Central memory CD4-positive, alpha-beta T cell (primary cell): ENCODE measurements at regions not wholly inside any gene's neighbourhood (a gene's known extent, or its start where the extent isn't known, plus 50 kb on each side); places are given as distances from the start of the nearest gene placed in this dataset.
"Not testable (repeated sequence)": the region's sequence is repeated elsewhere in the genome, so short reads cannot be mapped to it uniquely, and the experiment has no call there.

Experiments used
- DNase-seq: peaks from one replicate; pipeline ENCODE4 v3.0.0; 2022

DNA sequence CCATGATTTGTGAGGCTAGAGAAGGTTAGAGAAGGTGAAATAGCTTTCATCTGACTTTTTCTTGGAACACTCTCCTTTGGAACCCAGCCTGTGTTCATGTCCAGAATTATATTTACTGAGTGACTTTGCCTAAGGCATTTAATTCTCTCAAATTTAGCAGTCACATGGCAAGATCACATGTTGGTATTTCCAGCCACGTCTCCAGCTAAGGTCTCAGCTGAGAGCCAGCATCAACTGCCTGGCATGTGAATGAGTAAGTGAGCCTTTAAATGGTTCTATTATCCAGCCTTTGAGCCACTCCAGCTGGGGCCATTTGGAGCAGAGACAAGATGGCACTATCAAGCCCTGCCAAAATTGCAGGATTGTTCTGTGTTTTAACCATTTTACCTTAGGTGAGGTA is 130.2 kb upstream of the SGO1 start:
- DNase-seq = no peak

DNA sequence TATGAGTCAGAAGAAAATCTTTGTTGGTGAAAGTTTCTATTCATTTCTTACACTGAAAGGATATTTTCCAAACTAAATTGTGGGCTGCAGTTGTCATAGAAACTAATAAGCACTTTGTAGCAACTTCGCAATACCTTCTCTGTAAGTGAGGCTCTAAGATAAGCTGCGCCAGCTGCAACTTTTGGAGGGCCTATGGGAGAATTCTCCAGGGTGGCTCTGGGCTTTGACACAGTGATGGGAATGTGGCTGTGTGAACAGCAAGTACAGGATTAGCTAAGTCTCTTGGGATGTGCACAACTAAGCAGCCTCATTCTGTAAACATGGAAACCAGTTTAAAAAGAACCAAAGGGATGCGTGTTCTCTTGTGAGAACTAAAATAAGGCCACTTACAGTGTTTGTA is 124.6 kb upstream of the SGO1 start:
- no peak for DNase-seq

DNA sequence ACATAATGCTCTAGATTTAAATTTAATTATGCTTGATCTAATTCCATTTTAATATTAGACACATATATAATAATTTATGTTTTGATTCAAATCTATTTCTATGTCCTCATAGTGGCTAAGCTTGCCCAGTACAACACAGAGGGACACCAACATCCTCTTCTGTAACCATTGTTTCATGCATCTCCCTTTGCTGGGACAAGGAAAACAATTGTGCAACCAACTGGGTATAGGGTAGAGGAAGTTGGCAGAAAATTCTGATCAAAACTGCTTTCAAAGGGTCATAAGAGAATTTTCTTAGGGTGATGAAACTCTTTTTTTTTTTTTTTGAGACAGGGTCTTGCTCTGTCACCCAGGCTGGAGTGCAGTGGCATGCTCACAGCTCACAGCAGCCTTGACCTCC is 121.4 kb upstream of the SGO1 start:
- DNase-seq = no peak

DNA sequence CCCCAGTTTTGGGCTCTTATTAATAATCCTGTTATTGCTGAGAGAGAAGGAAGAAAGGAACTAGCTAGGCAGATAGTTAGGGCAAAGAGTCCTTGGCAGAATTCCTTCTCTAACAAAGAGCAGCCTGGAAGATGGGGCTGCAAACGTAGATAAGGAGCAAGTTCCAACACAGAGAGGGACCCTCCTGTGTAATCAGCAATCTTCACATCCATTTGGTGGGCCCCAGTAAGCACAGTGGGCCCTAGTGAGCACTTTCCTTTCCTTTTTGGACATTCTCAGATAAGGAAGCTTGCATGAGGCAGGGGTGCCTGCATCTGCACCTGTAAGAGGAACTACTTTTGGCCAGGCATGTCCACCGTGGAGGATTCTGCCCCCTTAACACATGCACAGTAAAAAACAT is 119.6 kb upstream of the SGO1 start:
- no peak for DNase-seq

DNA sequence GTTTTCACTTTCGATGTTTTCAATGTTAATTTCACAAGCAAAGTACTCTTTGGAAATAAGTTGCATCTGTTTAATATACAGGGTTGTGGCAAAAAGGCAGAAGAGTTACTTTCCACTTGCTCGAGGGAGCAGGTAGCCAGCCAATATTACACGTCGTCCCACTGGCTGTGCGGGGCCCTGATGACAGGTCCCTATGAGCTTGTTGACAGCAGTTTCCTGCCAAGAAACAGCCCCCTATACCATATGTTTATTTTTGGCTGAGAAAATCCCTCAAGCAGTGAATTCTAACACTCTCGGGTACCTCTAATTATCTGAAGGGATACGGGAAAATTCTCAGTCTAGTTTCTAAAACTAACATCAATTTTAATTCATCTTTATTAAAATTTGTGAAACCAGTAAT is 116.8 kb upstream of the SGO1 start:
- no peak for DNase-seq

DNA sequence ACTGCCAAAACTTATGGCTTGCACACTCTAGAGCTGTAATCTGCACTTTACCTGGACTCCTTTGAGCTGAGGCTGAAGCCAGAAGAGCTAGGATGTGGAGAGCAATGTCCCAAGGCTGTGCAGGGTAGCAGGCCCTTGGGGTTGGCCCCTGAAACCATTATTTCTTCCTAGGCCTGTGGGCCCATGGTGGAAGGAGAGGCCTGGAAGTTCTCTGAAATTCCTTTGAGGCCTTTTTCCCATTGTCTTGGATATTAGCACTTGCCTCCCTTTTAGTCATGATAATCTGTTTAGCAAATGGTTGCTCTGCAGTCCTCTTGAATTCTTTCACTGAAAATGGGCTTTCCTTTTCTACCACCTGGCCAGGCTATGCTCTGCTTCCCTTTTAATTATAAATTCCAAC is 102.0 kb upstream of the SGO1 start:
- DNase-seq = no peak

DNA sequence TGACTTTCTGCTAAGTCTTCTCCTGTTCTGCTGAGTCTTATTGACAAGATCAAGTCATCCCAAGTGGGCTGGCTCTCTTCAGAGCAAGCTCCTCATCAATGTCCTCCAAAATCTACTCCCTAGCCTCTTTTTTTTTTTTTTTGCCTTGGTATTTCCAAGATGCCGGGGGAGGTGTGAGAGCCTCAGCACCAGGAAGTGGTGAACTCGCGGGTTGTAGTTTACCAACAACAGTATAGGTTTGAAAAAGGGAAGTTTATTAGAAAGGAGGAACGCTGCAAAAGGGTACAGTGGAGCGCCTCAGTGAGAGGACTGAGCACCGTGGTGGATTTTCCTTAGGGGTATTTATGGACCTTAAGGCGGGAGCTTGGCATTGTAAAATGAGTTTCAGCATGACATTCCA is 94.3 kb upstream of the SGO1 start:
- DNase-seq = no peak

DNA sequence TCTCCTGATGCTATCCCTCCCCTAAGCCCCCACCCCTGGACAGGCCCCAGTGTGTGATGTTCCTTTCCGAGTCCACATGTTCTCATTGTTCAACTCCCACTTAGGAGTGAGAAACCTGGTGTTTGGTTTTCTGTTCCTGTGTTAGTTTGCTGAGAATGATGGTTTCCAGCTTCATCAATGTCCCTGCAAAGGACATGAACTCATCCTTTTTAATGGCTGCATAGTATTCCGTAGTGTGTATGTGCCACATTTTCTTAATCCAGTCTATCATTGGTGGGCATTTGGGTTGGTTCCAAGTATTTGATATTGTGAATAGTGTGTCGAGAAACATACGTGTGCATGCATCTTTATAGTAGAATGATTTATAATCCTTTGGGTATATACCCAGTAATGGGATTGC is 80.0 kb upstream of the SGO1 start:
- DNase-seq = not testable (repeated sequence)

DNA sequence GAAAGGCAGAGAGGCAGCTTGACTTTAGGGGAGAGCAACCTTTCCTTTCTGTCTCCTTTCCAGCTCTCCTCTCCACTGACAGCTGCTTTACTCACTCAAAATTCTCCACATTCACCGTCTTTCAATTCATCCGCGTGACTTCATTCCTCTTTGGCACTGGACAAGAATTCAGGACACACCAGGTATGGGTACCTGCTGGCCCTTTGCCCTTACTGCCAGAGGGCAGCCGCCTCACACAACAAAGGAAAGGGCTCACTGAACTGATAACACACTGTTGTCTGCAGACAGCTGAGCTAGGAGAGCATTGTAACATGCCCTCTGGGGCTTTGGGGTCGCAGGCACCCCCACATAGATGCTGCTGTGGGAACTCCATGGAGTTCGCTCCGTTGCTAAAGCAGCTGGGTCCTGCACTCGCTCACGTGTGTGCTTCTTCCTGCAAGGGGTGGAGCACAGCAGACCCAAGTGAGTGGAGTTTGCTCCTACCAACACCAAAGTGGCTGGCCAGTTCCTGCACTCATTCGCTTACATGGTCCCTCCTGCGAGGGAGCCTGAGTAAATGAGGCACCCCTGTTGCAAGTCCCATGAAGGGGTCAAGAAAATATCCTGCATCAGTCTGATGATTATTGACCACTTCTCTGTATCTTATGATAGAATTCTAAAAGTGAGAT is 79.0 kb upstream of the SGO1 start:
- DNase-seq = no peak

DNA sequence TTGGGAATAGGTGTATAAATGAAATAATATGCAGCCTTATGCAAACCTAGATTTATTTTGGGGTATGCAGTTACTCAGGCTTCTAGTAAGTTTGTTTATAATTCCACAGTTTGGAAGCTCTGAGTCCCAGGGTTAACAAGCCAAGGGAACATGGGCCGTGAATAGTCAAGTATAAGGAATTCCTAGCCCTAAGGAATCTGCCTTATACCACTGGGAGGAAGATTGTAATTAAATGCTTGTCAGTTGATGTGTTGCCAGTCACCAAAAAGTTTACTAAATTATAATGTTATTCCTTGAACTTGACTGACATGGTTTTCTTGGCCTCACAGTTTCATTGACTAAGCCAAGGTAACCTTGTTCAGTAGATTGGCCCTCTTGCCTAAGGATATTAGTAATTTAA is 72.4 kb upstream of the SGO1 start:
- no peak for DNase-seq

DNA sequence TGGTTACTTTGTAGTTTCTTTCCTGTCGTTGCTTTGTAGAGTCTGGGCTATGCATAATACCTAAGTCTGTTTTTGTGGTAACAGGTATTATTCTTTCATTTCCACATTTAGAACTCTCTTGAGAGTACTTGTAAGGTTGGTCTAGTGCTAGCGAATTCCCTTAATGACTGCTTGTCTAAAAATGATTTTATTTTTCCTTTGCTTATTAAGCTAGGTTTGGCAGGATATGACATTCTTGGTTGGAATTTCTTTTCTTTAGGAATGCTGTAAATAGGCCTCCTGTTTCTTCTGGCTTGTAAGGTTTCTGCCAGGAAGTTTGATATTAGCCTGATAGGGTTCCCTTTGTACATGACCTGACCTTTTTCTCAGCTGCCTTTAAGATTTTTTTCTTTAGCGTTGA is 70.1 kb upstream of the SGO1 start:
- DNase-seq = no peak

DNA sequence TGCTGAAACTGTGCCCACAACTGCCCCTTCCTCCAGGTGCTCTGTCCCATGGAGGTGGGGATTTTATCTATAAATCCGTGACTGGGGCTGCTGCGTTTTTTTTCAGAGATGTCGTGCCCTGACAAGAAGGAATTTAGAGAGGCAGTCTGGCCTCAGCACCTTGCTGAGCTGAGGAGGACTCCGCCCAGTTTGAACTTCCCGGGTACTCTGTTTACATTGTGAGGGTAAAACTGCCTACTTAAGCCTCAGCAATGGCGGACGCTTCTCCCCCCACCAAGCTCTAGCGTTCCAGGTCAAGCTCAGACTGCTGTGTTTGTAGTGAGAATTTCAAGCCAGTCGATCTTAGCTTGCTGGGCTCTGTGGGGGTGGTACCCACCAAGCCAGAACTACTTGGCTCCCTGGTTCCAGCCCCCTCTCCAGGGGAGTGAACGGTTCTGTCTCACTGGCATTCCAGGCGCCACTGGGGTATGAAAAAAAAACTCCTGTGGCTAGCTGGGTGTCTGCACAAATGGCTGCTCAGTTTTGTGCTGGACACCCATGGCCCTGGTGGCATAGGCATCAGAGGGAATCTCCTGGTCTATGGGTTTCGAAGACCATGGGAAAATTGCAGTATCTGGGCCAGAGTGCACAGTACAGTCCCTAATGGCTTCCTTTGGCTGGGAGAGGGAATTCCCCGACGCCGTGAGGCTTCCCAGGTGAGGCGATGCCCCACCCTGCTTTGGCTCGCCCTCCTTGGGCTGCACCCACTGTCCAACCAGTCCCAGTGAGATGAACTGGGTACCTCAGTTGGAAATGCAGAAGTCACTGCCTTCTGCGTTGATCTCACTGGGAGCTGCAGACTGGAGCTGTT is 68.5 kb upstream of the SGO1 start:
- DNase-seq = no peak

DNA sequence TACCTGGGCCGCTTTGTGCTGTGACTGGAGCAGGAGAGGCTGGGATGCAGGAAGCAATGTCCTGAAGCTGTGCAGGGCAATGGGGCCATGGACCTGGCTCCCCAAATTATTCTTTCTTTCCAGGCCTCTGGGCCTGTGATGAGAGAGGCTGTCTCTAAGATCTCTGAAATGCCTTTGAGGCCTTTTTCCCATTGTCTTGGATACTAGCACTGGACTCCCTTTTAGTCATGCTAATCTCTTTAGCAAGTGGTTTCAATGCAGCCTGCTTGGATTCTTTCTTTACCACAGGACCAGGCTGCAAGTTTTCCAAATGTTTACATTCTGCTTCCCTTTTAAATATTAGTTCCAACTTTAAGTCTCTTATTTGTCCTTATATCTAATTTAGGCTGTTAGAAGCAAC is 64.8 kb upstream of the SGO1 start:
- no peak for DNase-seq

DNA sequence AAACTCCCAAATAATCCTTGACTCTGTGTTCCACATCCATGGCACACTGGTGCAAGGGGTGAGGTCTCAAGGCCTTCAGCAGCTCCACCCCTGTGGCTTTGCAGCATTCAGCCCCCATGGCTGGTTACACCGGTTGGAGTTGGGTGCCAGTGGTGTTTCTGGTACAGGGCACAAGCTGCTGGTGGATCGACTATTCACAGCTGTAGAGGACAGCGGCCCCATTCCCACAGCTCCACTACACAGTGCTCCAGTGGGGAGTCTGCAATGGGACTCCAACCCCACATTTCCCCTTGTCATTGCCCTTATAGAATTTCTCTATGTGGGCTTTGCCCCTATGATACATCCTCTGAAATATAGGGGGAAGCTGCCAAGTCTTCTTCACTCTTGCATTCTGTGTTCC is 64.3 kb upstream of the SGO1 start:
- DNase-seq = no peak

DNA sequence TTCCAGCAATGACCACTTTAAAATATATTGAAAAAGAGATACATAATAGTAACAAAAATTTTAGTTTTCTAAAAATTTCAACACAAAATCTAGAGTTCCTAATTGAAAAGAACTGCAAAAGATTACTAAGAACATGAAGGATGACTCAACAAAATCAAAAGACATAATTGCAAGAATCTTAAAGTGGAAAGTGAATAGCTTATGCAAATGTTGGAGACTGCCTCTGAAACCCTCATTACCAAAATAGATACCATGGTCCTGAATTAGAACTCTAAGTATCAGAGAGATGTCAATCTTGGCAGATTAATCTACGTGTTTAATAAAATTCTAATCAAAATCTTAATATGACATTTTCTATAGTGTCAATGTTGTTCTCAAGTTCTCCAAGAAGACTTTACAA is 60.7 kb upstream of the SGO1 start:
- DNase-seq = no peak

DNA sequence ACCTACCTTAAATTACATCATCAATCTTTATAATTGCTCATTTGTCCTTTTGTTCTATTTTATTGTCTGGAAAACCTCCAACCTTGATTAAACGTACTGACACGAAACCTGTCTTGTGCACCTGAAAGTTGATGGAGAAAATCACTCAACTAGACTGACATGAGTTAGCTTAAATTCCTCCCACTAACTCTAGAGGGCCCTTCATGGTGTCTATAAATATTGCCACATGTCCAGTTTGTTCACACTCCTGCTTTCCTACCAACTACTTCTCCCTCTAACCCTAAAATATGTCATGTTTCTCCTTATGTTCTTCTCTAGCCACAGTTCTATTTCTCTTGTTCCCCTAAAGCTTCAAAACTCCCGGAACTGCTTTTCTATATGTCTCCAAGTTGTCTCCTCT is 59.8 kb upstream of the SGO1 start:
- no peak for DNase-seq

DNA sequence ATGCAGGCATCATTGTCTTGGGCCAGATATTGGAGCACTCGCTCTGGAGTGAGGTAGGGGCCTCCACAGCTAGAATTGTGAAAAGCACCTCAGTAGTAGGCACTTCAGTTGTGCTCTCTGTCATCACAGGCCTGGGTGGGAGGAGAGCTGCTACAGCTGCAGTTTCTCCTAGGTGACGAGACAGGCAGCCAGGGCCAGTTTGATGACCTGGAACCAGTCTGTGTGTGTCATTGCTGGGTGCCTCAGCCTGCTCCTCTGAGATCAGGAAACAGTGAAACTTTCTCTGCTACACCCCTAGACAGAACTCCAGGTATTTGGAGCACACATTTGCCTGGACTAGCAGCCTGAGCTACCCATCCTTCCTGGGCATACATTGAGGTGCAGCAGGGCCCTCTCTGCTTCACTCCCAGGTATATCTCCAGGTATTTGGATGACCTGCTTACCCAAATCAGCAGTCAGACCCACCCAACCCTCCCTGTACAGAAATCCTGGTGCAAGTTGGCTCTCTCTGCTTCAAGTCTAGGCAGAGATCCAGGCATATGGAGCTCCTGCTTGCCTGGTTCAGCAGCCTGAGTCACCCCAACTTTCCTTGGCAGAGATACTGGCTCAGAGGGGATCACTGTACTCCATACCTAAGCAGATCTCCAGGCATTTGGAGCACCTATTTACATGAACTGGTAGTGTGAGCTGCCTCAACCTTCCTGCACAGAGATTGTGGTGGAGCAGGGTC is 54.3 kb upstream of the SGO1 start:
- DNase-seq = no peak

DNA sequence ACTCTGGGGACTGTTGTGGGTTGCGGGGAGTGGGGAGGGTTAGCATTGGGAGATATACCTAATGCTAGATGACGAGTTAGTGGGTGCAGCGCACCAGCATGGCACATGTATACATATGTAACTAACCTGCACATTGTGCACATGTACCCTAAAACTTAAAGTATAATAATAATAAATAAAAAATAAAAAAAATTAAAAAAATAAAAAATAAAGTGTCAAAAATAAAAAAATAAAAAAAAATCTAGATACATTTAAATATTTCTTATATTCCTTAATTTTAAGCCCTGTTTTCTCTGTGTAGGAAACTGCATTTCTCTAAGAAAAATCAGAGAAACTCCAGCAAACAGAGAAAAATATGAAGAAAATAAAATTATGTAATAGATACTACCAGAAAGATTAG is 52.2 kb upstream of the SGO1 start:
- not testable (repeated sequence) for DNase-seq

DNA sequence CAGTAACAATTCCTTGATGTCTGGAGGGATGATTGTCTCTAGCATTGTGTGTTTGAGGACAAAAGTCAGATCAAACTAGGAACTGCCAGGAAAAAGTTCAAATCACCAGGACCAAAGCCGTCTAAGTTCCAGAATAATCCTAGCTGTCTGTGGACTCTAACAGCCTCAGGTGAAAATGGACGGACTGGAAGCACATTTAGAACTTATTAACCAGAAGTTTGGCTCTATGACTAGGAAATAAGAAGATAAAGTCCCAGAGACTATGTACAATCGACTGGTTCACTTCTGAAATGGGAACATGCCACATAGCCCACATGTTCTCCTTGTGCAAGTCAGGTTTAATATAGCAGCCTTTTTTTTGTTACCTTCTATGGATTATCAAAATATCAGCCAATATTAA is 50.6 kb upstream of the SGO1 start:
- no peak for DNase-seq
